HEK293 (cell line): ENCODE measurements at regions not wholly inside any gene's neighbourhood (a gene's known extent, or its start where the extent isn't known, plus 50 kb on each side); places are given as distances from the start of the nearest gene placed in this dataset.

Experiments used
- CTCF ChIA-PET: fragments of 350-600 bp; formaldehyde crosslinking; extraction: SDS; loops from one replicate; lab custom pipeline; 2021; ENCODE audit warnings: antibody characterized with exemption; lab: Yijun Ruan, JAX
- POLR2A ChIA-PET: fragments of 300-600 bp; formaldehyde crosslinking; extraction: SDS; loops from one replicate; lab custom pipeline; 2020; ENCODE audit warnings: antibody characterized with exemption, inconsistent platforms; lab: Yijun Ruan, JAX
- H3K27ac ChIP-seq: fragments of 200-500 bp; sonication (Bioruptor generic); 2 replicates; pipeline ENCODE4 v1.5.1; 2014; ENCODE audit warnings: low read depth, low read length, control low read depth, inconsistent platforms; ENCODE audit errors: extremely low read depth
- H3K36me3 ChIP-seq, 2 experiments: fragments of 200-500 bp in 1 of 2; sonication (Bioruptor generic) in 1 of 2; 1 replicate in 1 of 2; 2 replicates in 1 of 2; pipeline ENCODE4 v1.5.1; 2014 to 2017; ENCODE audit warnings: inconsistent platforms in 2 of 2, low read length in 2 of 2; ENCODE audit not compliant: control insufficient read depth in 2 of 2, insufficient read depth in 1 of 2
- H3K4me1 ChIP-seq: fragments of 200-500 bp; sonication (Bioruptor generic); 2 replicates; pipeline ENCODE4 v1.5.1; 2014; ENCODE audit warnings: mild to moderate bottlenecking, low read length, inconsistent platforms; ENCODE audit not compliant: control insufficient read depth, insufficient read depth
- H3K4me3 ChIP-seq: 2 replicates; pipeline ENCODE4 v1.5.1; 2011; ENCODE audit warnings: low read depth, mild to moderate bottlenecking, control low read depth, low read length, moderate library complexity
- H3K9me3 ChIP-seq: fragments of 200-500 bp; sonication (Bioruptor generic); 2 replicates; pipeline ENCODE4 v1.5.1; 2014; ENCODE audit warnings: low read depth, low read length, inconsistent platforms; ENCODE audit not compliant: control insufficient read depth, insufficient read depth
- SP2 ChIP-seq: fragments of 450-650 bp; formaldehyde crosslinking; IDR thresholded peaks from 2 replicates; pipeline ENCODE4 v1.5.1; 2016; ENCODE audit warnings: missing biosample characterization, missing genetic modification characterization
- WT1 ChIP-seq: fragments of 450-650 bp; formaldehyde crosslinking; IDR thresholded peaks from 2 replicates; pipeline ENCODE4 v1.5.1; 2016; ENCODE audit warnings: missing biosample characterization, missing genetic modification characterization
- ZNF132 ChIP-seq: fragments of 450-650 bp; formaldehyde crosslinking; IDR thresholded peaks from 2 replicates; pipeline ENCODE4 v1.5.1; 2017; ENCODE audit warnings: missing biosample characterization, missing genetic modification characterization, borderline replicate concordance
- ZNF16 ChIP-seq: fragments of 450-650 bp; formaldehyde crosslinking; IDR thresholded peaks from 2 replicates; pipeline ENCODE4 v1.5.1; 2016; ENCODE audit warnings: low read depth, missing biosample characterization, missing genetic modification characterization
- ZNF239 ChIP-seq: fragments of 450-650 bp; formaldehyde crosslinking; IDR thresholded peaks from 2 replicates; pipeline ENCODE4 v1.5.1; 2016; ENCODE audit warnings: missing biosample characterization, missing genetic modification characterization
- ZNF560 ChIP-seq: fragments of 450-650 bp; formaldehyde crosslinking; IDR thresholded peaks from 2 replicates; pipeline ENCODE4 v1.5.1; 2017; ENCODE audit warnings: missing biosample characterization, missing genetic modification characterization, borderline replicate concordance
- ZNF677 ChIP-seq: fragments of 450-650 bp; IDR thresholded peaks from 2 replicates; pipeline ENCODE4 v1.5.0; 2018; ENCODE audit warnings: missing biosample characterization, mild to moderate bottlenecking, missing genetic modification characterization, moderate library complexity
- ZNF76 ChIP-seq: fragments of 450-650 bp; formaldehyde crosslinking; IDR thresholded peaks from 2 replicates; pipeline ENCODE4; 2016; ENCODE audit warnings: low read depth, missing biosample characterization, missing genetic modification characterization, borderline replicate concordance
- ZNF776 ChIP-seq: fragments of 450-650 bp; formaldehyde crosslinking; IDR thresholded peaks from 2 replicates; pipeline ENCODE4 v1.5.0; 2017; ENCODE audit warnings: missing biosample characterization, missing genetic modification characterization, borderline replicate concordance
- TF ChIP-seq, protein P1 (sequence below): fragments of 450-650 bp; formaldehyde crosslinking; IDR thresholded peaks from 2 replicates; pipeline ENCODE4 v1.5.1; 2016; ENCODE audit warnings: missing biosample characterization, missing genetic modification characterization, low read depth
- TF ChIP-seq, protein P2 (sequence below): fragments of 450-650 bp; formaldehyde crosslinking; IDR thresholded peaks from 2 replicates; pipeline ENCODE4 v1.5.1; 2016; ENCODE audit warnings: missing biosample characterization, missing genetic modification characterization
- TF ChIP-seq, protein P3 (sequence below): fragments of 450-650 bp; formaldehyde crosslinking; IDR thresholded peaks from 2 replicates; pipeline ENCODE4 v1.5.1; 2016; ENCODE audit warnings: missing biosample characterization, missing genetic modification characterization, borderline replicate concordance
- TF ChIP-seq, protein P4 (sequence below): fragments of 450-650 bp; formaldehyde crosslinking; IDR thresholded peaks from 2 replicates; pipeline ENCODE4 v1.5.1; 2016; ENCODE audit warnings: missing biosample characterization, missing genetic modification characterization
- TF ChIP-seq, protein P5 (sequence below): fragments of 450-650 bp; formaldehyde crosslinking; IDR thresholded peaks from 2 replicates; pipeline ENCODE4 v1.5.1; 2016; ENCODE audit warnings: missing biosample characterization, missing genetic modification characterization
- TF ChIP-seq, protein P6 (sequence below): fragments of 450-650 bp; formaldehyde crosslinking; IDR thresholded peaks from 2 replicates; pipeline ENCODE4 v1.5.1; 2016; ENCODE audit warnings: missing biosample characterization, missing genetic modification characterization
- TF ChIP-seq, protein P7 (sequence below): fragments of 450-650 bp; formaldehyde crosslinking; IDR thresholded peaks from 2 replicates; pipeline ENCODE4 v1.5.0; 2017; ENCODE audit warnings: missing biosample characterization, missing genetic modification characterization, borderline replicate concordance
- TF ChIP-seq, protein P8 (sequence below): fragments of 450-650 bp; formaldehyde crosslinking; IDR thresholded peaks from 2 replicates; pipeline ENCODE4 v1.5.1; 2016; ENCODE audit warnings: missing biosample characterization, missing genetic modification characterization

DNA sequence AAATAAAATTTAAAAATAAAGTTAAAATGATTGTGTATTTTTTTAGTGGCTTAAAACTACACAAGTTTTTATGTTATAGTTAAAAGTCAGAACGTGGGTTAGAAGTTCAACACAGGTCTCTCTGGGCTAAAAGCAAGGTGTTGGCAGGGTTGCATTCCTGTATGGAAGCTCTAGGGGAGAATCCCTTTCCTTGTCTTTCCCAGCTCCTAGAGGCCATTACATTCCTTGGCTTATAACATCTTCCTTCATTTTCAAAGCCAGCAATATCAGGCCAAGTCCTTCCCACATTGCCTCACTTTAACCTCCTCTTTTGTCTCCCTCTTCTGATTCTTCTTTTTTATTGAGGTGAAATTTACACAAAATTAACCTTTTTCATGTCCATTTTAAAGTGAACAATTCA lies 52.4 kb upstream of the EEPD1 start:
- H3K36me3 ChIP-seq = no peaks in the 10 kb centered on the region
- H3K9me3 ChIP-seq = no peaks in the 10 kb centered on the region
- no peak overlapping the region for H3K27ac ChIP-seq
- no peak overlapping the region for H3K4me3 ChIP-seq
- no peaks in the 10 kb centered on the region for H3K4me1 ChIP-seq
- TF ChIP-seq SP2 (tag by site-specific recombination) (no peak), ZNF239 (tag by site-specific recombination) (no peak), ZNF132 (tag by site-specific recombination) (no peak), WT1 (no peak), ZNF677 (tag by site-specific recombination) (no peak), ZNF16 (tag by site-specific recombination) (no peak), ZNF76 (tag by site-specific recombination) (no peak), ZNF776 (tag by site-specific recombination) (no peak), ZNF560 (no peak)
- TF ChIP-seq, protein P1, sequence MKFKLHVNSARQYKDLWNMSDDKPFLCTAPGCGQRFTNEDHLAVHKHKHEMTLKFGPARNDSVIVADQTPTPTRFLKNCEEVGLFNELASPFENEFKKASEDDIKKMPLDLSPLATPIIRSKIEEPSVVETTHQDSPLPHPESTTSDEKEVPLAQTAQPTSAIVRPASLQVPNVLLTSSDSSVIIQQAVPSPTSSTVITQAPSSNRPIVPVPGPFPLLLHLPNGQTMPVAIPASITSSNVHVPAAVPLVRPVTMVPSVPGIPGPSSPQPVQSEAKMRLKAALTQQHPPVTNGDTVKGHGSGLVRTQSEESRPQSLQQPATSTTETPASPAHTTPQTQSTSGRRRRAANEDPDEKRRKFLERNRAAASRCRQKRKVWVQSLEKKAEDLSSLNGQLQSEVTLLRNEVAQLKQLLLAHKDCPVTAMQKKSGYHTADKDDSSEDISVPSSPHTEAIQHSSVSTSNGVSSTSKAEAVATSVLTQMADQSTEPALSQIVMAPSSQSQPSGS (tag by site-specific recombination) = no peak
- TF ChIP-seq, protein P2, sequence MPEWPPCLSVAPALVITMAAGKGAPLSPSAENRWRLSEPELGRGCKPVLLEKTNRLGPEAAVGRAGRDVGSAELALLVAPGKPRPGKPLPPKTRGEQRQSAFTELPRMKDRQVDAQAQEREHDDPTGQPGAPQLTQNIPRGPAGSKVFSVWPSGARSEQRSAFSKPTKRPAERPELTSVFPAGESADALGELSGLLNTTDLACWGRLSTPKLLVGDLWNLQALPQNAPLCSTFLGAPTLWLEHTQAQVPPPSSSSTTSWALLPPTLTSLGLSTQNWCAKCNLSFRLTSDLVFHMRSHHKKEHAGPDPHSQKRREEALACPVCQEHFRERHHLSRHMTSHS (tag by site-specific recombination) = no peak
- TF ChIP-seq, protein P3, sequence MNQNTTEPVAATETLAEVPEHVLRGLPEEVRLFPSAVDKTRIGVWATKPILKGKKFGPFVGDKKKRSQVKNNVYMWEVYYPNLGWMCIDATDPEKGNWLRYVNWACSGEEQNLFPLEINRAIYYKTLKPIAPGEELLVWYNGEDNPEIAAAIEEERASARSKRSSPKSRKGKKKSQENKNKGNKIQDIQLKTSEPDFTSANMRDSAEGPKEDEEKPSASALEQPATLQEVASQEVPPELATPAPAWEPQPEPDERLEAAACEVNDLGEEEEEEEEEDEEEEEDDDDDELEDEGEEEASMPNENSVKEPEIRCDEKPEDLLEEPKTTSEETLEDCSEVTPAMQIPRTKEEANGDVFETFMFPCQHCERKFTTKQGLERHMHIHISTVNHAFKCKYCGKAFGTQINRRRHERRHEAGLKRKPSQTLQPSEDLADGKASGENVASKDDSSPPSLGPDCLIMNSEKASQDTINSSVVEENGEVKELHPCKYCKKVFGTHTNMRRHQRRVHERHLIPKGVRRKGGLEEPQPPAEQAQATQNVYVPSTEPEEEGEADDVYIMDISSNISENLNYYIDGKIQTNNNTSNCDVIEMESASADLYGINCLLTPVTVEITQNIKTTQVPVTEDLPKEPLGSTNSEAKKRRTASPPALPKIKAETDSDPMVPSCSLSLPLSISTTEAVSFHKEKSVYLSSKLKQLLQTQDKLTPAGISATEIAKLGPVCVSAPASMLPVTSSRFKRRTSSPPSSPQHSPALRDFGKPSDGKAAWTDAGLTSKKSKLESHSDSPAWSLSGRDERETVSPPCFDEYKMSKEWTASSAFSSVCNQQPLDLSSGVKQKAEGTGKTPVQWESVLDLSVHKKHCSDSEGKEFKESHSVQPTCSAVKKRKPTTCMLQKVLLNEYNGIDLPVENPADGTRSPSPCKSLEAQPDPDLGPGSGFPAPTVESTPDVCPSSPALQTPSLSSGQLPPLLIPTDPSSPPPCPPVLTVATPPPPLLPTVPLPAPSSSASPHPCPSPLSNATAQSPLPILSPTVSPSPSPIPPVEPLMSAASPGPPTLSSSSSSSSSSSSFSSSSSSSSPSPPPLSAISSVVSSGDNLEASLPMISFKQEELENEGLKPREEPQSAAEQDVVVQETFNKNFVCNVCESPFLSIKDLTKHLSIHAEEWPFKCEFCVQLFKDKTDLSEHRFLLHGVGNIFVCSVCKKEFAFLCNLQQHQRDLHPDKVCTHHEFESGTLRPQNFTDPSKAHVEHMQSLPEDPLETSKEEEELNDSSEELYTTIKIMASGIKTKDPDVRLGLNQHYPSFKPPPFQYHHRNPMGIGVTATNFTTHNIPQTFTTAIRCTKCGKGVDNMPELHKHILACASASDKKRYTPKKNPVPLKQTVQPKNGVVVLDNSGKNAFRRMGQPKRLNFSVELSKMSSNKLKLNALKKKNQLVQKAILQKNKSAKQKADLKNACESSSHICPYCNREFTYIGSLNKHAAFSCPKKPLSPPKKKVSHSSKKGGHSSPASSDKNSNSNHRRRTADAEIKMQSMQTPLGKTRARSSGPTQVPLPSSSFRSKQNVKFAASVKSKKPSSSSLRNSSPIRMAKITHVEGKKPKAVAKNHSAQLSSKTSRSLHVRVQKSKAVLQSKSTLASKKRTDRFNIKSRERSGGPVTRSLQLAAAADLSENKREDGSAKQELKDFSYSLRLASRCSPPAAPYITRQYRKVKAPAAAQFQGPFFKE = no peak
- TF ChIP-seq, protein P4, sequence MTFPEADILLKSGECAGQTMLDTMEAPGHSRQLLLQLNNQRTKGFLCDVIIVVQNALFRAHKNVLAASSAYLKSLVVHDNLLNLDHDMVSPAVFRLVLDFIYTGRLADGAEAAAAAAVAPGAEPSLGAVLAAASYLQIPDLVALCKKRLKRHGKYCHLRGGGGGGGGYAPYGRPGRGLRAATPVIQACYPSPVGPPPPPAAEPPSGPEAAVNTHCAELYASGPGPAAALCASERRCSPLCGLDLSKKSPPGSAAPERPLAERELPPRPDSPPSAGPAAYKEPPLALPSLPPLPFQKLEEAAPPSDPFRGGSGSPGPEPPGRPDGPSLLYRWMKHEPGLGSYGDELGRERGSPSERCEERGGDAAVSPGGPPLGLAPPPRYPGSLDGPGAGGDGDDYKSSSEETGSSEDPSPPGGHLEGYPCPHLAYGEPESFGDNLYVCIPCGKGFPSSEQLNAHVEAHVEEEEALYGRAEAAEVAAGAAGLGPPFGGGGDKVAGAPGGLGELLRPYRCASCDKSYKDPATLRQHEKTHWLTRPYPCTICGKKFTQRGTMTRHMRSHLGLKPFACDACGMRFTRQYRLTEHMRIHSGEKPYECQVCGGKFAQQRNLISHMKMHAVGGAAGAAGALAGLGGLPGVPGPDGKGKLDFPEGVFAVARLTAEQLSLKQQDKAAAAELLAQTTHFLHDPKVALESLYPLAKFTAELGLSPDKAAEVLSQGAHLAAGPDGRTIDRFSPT (tag by site-specific recombination) = no peak
- TF ChIP-seq, protein P5, sequence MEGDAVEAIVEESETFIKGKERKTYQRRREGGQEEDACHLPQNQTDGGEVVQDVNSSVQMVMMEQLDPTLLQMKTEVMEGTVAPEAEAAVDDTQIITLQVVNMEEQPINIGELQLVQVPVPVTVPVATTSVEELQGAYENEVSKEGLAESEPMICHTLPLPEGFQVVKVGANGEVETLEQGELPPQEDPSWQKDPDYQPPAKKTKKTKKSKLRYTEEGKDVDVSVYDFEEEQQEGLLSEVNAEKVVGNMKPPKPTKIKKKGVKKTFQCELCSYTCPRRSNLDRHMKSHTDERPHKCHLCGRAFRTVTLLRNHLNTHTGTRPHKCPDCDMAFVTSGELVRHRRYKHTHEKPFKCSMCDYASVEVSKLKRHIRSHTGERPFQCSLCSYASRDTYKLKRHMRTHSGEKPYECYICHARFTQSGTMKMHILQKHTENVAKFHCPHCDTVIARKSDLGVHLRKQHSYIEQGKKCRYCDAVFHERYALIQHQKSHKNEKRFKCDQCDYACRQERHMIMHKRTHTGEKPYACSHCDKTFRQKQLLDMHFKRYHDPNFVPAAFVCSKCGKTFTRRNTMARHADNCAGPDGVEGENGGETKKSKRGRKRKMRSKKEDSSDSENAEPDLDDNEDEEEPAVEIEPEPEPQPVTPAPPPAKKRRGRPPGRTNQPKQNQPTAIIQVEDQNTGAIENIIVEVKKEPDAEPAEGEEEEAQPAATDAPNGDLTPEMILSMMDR (tag by site-specific recombination) = no peak
- TF ChIP-seq, protein P6, sequence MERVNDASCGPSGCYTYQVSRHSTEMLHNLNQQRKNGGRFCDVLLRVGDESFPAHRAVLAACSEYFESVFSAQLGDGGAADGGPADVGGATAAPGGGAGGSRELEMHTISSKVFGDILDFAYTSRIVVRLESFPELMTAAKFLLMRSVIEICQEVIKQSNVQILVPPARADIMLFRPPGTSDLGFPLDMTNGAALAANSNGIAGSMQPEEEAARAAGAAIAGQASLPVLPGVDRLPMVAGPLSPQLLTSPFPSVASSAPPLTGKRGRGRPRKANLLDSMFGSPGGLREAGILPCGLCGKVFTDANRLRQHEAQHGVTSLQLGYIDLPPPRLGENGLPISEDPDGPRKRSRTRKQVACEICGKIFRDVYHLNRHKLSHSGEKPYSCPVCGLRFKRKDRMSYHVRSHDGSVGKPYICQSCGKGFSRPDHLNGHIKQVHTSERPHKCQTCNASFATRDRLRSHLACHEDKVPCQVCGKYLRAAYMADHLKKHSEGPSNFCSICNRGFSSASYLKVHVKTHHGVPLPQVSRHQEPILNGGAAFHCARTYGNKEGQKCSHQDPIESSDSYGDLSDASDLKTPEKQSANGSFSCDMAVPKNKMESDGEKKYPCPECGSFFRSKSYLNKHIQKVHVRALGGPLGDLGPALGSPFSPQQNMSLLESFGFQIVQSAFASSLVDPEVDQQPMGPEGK (tag by site-specific recombination) = no peak
- TF ChIP-seq, protein P7, sequence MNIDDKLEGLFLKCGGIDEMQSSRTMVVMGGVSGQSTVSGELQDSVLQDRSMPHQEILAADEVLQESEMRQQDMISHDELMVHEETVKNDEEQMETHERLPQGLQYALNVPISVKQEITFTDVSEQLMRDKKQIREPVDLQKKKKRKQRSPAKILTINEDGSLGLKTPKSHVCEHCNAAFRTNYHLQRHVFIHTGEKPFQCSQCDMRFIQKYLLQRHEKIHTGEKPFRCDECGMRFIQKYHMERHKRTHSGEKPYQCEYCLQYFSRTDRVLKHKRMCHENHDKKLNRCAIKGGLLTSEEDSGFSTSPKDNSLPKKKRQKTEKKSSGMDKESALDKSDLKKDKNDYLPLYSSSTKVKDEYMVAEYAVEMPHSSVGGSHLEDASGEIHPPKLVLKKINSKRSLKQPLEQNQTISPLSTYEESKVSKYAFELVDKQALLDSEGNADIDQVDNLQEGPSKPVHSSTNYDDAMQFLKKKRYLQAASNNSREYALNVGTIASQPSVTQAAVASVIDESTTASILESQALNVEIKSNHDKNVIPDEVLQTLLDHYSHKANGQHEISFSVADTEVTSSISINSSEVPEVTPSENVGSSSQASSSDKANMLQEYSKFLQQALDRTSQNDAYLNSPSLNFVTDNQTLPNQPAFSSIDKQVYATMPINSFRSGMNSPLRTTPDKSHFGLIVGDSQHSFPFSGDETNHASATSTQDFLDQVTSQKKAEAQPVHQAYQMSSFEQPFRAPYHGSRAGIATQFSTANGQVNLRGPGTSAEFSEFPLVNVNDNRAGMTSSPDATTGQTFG (tag by site-specific recombination) = no peak
- TF ChIP-seq, protein P8, sequence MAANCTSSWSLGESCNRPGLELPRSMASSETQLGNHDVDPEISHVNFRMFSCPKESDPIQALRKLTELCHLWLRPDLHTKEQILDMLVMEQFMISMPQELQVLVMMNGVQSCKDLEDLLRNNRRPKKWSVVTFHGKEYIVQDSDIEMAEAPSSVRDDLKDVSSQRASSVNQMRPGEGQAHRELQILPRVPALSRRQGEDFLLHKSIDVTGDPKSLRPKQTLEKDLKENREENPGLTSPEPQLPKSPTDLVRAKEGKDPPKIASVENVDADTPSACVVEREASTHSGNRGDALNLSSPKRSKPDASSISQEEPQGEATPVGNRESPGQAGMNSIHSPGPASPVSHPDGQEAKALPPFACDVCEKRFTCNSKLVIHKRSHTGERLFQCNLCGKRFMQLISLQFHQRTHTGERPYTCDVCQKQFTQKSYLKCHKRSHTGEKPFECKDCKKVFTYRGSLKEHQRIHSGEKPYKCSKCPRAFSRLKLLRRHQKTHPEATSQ (tag by site-specific recombination) = no peak
- ChIA-PET CTCF (no interaction called here), POLR2A (no interaction called here)
